ENCODE measurements at regions not wholly inside any gene's neighbourhood (a gene's known extent, or its start where the extent isn't known, plus 50 kb on each side); places are given as distances from the start of the nearest gene placed in this dataset.
A peak's percentile ranks its signal among the peaks of the same experiment; 100 is the strongest.

- Histone ChIP-seq H3K27ac (replicated peaks) (no peak overlapping the region), H3K27me3 (ENCODE audit: insufficient read depth, poor library complexity, severe bottlenecking) (no peaks in the 10 kb centered on the region), H3K4me3 (replicated peaks; ENCODE audit: insufficient read depth, low read length) (no peak overlapping the region)
- TF ChIP-seq SPI1 (IDR thresholded peaks at IDR 0.05; ENCODE audit: borderline replicate concordance, low read depth) (no peak), GABPA (IDR thresholded peaks at IDR 0.05; ENCODE audit: low read depth) (no peak), CTCF (IDR thresholded peaks at IDR 0.05; ENCODE audit: insufficient read depth, low read length) (no peak)
- no peak for DNase-seq (ENCODE audit: low read depth in 1 of 2, low spot score in 1 of 2)
Measured at GRCh38 chr4:28665306-28665705, 1804.7 kb downstream of the STIM2 start.

- TF ChIP-seq CTCF (IDR thresholded peaks at IDR 0.05; ENCODE audit: insufficient read depth, low read length), result no peak
- TF ChIP-seq REST (IDR thresholded peaks at IDR 0.05; ENCODE audit: insufficient replicate concordance, low read depth), result no peak
- no peak for TF ChIP-seq GABPA (IDR thresholded peaks at IDR 0.05; ENCODE audit: low read depth)
- Histone ChIP-seq H3K4me3 (replicated peaks; ENCODE audit: insufficient read depth, low read length) (no peak overlapping the region), H3K27me3 (ENCODE audit: insufficient read depth, poor library complexity, severe bottlenecking) (no peaks in the 10 kb centered on the region), H3K27ac (replicated peaks) (no peak overlapping the region)
- DNase-seq (ENCODE audit: low read depth in 1 of 2, low spot score in 1 of 2), result no peak
Measured at GRCh38 chr4:28675582-28675981, 1814.9 kb downstream of the STIM2 start.

GRCh38 chr4:28677808-28678207, 1817.2 kb downstream of the STIM2 start:
- no peaks in the 10 kb centered on the region for H3K27me3 ChIP-seq (ENCODE audit: insufficient read depth, poor library complexity, severe bottlenecking)
- no peak for DNase-seq (ENCODE audit: low read depth in 1 of 2, low spot score in 1 of 2)
- no peak for TF ChIP-seq SPI1 (IDR thresholded peaks at IDR 0.05; ENCODE audit: borderline replicate concordance, low read depth)
- H3K4me3 ChIP-seq (replicated peaks; ENCODE audit: insufficient read depth, low read length), result no peak overlapping the region
- no peak overlapping the region for H3K27ac ChIP-seq (replicated peaks)

GRCh38 chr4:28682847-28683246, 1822.2 kb downstream of the STIM2 start:
- Histone ChIP-seq H3K4me3 (replicated peaks; ENCODE audit: insufficient read depth, low read length) (no peak overlapping the region), H3K27ac (replicated peaks) (no peak overlapping the region), H3K27me3 (ENCODE audit: insufficient read depth, poor library complexity, severe bottlenecking) (no peaks in the 10 kb centered on the region)
- TF ChIP-seq CTCF (IDR thresholded peaks at IDR 0.05; ENCODE audit: insufficient read depth, low read length) (no peak), POLR2AphosphoS5 (IDR thresholded peaks at IDR 0.05; ENCODE audit: low read depth) (no peak), REST (IDR thresholded peaks at IDR 0.05; ENCODE audit: insufficient replicate concordance, low read depth) (peak; percentile 43)
- DNase-seq (ENCODE audit: low read depth in 1 of 2, low spot score in 1 of 2), result no peak

Data from HL-60 (cell line).